Common myeloid progenitor, CD34-positive (primary cell): ENCODE measurements at regions not wholly inside any gene's neighbourhood (a gene's known extent, or its start where the extent isn't known, plus 50 kb on each side); places are given as distances from the start of the nearest gene placed in this dataset.
"Not testable (repeated sequence)": the region's sequence is repeated elsewhere in the genome, so short reads cannot be mapped to it uniquely, and the experiment has no call there.

Source experiments
- CTCF ChIA-PET: fragments of 350-600 bp; sonication (Branson Sonifier 250); formaldehyde crosslinking; loops from one replicate; lab custom pipeline; 2021; ENCODE audit warnings: antibody characterized with exemption; lab: Charles Lee
- POLR2A ChIA-PET: fragments of 350-600 bp; sonication (Branson Sonifier 250); formaldehyde crosslinking; loops from one replicate; lab custom pipeline; 2021; ENCODE audit warnings: antibody characterized with exemption; lab: Charles Lee
- DNase-seq, 3 donors: peaks; one replicate each; pipeline versions ENCODE4 v3.0.0 to v3.0.0-alpha.2; 2013
- H3K27ac ChIP-seq, 2 experiments: 1 replicate in 1 of 2; 2 replicates in 1 of 2; pipeline ENCODE4 v1.7.0; 2013; ENCODE audit warnings: inconsistent platforms in 2 of 2, low read length in 2 of 2, mild to moderate bottlenecking in 2 of 2, low read depth in 1 of 2, moderate library complexity in 1 of 2; ENCODE audit not compliant: severe bottlenecking in 2 of 2, insufficient read depth in 1 of 2, poor library complexity in 1 of 2
- H3K27me3 ChIP-seq, 5 experiments: replicated peaks in 2 of 5; 1 replicate in 3 of 5; 2 replicates in 2 of 5; pipeline versions ENCODE4 v1.6.1 to v1.7.0; 2013; ENCODE audit warnings: low read length in 4 of 5, mild to moderate bottlenecking in 2 of 5, moderate library complexity in 2 of 5, inconsistent platforms in 1 of 5; ENCODE audit not compliant: insufficient read depth in 5 of 5, control insufficient read depth in 4 of 5
- H3K36me3 ChIP-seq, 4 experiments: 1 replicate in 2 of 4; 2 replicates in 2 of 4; pipeline versions ENCODE4 v1.6.1 to v1.7.0; 2013; ENCODE audit warnings: low read length in 3 of 4, control low read depth in 1 of 4, mild to moderate bottlenecking in 1 of 4; ENCODE audit not compliant: control insufficient read depth in 4 of 4, insufficient read depth in 4 of 4
- H3K4me1 ChIP-seq, 4 experiments: 1 replicate in 3 of 4; 2 replicates in 1 of 4; pipeline versions ENCODE4 v1.6.1 to v1.7.1; 2013; ENCODE audit warnings: low read length in 3 of 4, mild to moderate bottlenecking in 3 of 4, control low read depth in 1 of 4, inconsistent platforms in 1 of 4, moderate library complexity in 1 of 4; ENCODE audit not compliant: control insufficient read depth in 4 of 4, insufficient read depth in 4 of 4; ENCODE audit errors: control extremely low read depth in 1 of 4
- H3K4me3 ChIP-seq, 7 experiments: 1 replicate in 4 of 7; 2 replicates in 3 of 7; pipeline versions ENCODE4 v1.5.1 to v1.7.0; 2013; ENCODE audit warnings: mild to moderate bottlenecking in 7 of 7, low read length in 6 of 7, moderate library complexity in 6 of 7, inconsistent platforms in 2 of 7, low read depth in 2 of 7, control low read depth in 1 of 7; ENCODE audit not compliant: insufficient read depth in 4 of 7, control insufficient read depth in 1 of 7; ENCODE audit errors: extremely low read depth in 1 of 7
- H3K9me3 ChIP-seq, 5 experiments: 1 replicate in 4 of 5; 2 replicates in 1 of 5; pipeline versions ENCODE4 v1.6.1 to v1.7.1; 2013; ENCODE audit warnings: low read length in 4 of 5, mild to moderate bottlenecking in 2 of 5, inconsistent platforms in 1 of 5, low read depth in 1 of 5, moderate library complexity in 1 of 5; ENCODE audit not compliant: control insufficient read depth in 4 of 5, insufficient read depth in 2 of 5; ENCODE audit errors: control extremely low read depth in 1 of 5
- WGBS: methylation state at CpG from one replicate; pipeline ENCODE4 v1.1.5; 2013; ENCODE audit not compliant: insufficient coverage; 5-methylcytosine and 5-hydroxymethylcytosine counted together

GRCh38 chr7:128596336-128597128 is 75.6 kb upstream of the GARIN1A start:
- DNase-seq, H3K4me1 ChIP-seq, H3K27me3 ChIP-seq, H3K4me3 ChIP-seq, CTCF ChIA-PET, H3K27ac ChIP-seq, POLR2A ChIA-PET, H3K9me3 ChIP-seq: not testable (repeated sequence)
- WGBS, result 90% methylated on average over 2 of the region's 8 CpGs
- peaks cover 2 to 40% (median 14%) of the 10 kb centered on the region in 4 experiments for H3K36me3 ChIP-seq

- H3K27ac ChIP-seq, DNase-seq, H3K9me3 ChIP-seq, H3K4me3 ChIP-seq, H3K4me1 ChIP-seq, CTCF ChIA-PET, POLR2A ChIA-PET, H3K27me3 ChIP-seq: not testable (repeated sequence)
- WGBS, result no CpG with 5 or more reads among the region's 5 CpGs
- H3K36me3 ChIP-seq, result peaks cover 2 to 24% (median 5%) of the 10 kb centered on the region in 4 experiments
These were observed 73.1 kb upstream of the GARIN1A start for GRCh38 chr7:128598946-128599345.

- POLR2A ChIA-PET, result not testable (repeated sequence)
These were observed 63.2 kb upstream of the GARIN1A start for GRCh38 chr7:128608678-128609421.

GRCh38 chr7:128613366-128613765 is 58.7 kb upstream of the GARIN1A start:
- POLR2A ChIA-PET, result interaction anchor here (0.5 kb wide), 1 partner anchor 8 kb away, joined by 3 read pairs; no protein-coding TSS in a partner anchor
- H3K4me1 ChIP-seq, H3K9me3 ChIP-seq, DNase-seq, H3K36me3 ChIP-seq, H3K27ac ChIP-seq, H3K4me3 ChIP-seq, H3K27me3 ChIP-seq, CTCF ChIA-PET: not testable (repeated sequence)
- no CpG with 5 or more reads among the region's 3 CpGs for WGBS

More at GRCh38 chr7:128608678-128609421, 63.2 kb upstream of the GARIN1A start:
- 0% methylated on average over 1 of the region's 6 CpGs for WGBS
- H3K36me3 ChIP-seq, H3K27me3 ChIP-seq, H3K9me3 ChIP-seq, H3K4me1 ChIP-seq: not testable (repeated sequence)
- peak overlapping the region in 1 of 2 experiments; percentile 70 for H3K27ac ChIP-seq
- CTCF ChIA-PET, result interaction anchor here (0.6 to 0.7 kb wide), 2 partner anchors 123 to 267 kb away, joined by 3 read pairs; no protein-coding TSS in a partner anchor
- peak; percentile 52 to 61 (median 61) for DNase-seq
- H3K4me3 ChIP-seq, result peak overlapping the region in 4 of 7 experiments; percentile 32 to 56 (median 42)

- WGBS, result no CpG with 5 or more reads among the region's 2 CpGs
- DNase-seq, H3K4me3 ChIP-seq, H3K27me3 ChIP-seq, H3K9me3 ChIP-seq, H3K4me1 ChIP-seq, POLR2A ChIA-PET, CTCF ChIA-PET, H3K27ac ChIP-seq: not testable (repeated sequence)
- H3K36me3 ChIP-seq, result peaks cover 3 to 20% (median 5%) of the 10 kb centered on the region in 4 experiments
These were observed 57.3 kb upstream of the GARIN1A start for GRCh38 chr7:128614812-128615211.

- not testable (repeated sequence) for H3K27me3 ChIP-seq
- H3K36me3 ChIP-seq, result peaks cover 3 to 30% (median 12%) of the 10 kb centered on the region in 4 experiments
- WGBS, result no CpG with 5 or more reads among the region's 4 CpGs
These were observed 55.3 kb upstream of the GARIN1A start for GRCh38 chr7:128616799-128617198.

More at GRCh38 chr7:128616799-128617198, 55.3 kb upstream of the GARIN1A start:
- POLR2A ChIA-PET, DNase-seq, H3K27ac ChIP-seq, H3K4me1 ChIP-seq, CTCF ChIA-PET, H3K4me3 ChIP-seq, H3K9me3 ChIP-seq: not testable (repeated sequence)
